Uterus (tissue), 3 donors: ENCODE measurements at regions not wholly inside any gene's neighbourhood (a gene's known extent, or its start where the extent isn't known, plus 50 kb on each side); places are given as distances from the start of the nearest gene placed in this dataset.

ENCODE experiments used
- DNase-seq, 2 donors: peaks; one replicate each; pipeline ENCODE4 v3.0.0-alpha.2; 2019 to 2020
- H3K27ac ChIP-seq, 2 donors: fragments of 200-600 bp; sonication (generic); 1 replicate in 1 of 2; 2 replicates in 1 of 2; pipeline ENCODE4 v1.5.1; 2016 to 2018
- H3K27me3 ChIP-seq, 2 donors: fragments of 200-600 bp; sonication (generic); one replicate each; pipeline ENCODE4 v1.5.1; 2018 to 2019; ENCODE audit warnings: control low read depth in 1 of 2
- H3K36me3 ChIP-seq, 2 donors: fragments of 200-600 bp; sonication (generic); one replicate each; pipeline ENCODE4 v1.5.1; 2019; ENCODE audit warnings: control low read depth in 1 of 2
- H3K4me1 ChIP-seq, 2 donors: fragments of 200-600 bp; sonication (generic); one replicate each; pipeline ENCODE4 v1.5.1; 2018 to 2019; ENCODE audit warnings: control low read depth in 1 of 2
- H3K4me3 ChIP-seq, 2 donors: fragments of 200-600 bp; sonication (generic); 1 replicate in 1 of 2; 2 replicates in 1 of 2; pipeline ENCODE4 v1.5.1; 2018 to 2019; ENCODE audit warnings: mild to moderate bottlenecking in 1 of 2
- H3K9me3 ChIP-seq, 2 donors: fragments of 200-600 bp; sonication (generic); one replicate each; pipeline ENCODE4 v1.5.1; 2019; ENCODE audit warnings: control low read depth in 1 of 2
- CTCF ChIP-seq, 4 experiments: fragments of 200-600 bp in 2 of 4; fragments of 450-650 bp in 2 of 4; sonication (generic) in 2 of 4; IDR thresholded peaks; one replicate each; pipeline ENCODE4 v1.5.1; 2016 to 2019; ENCODE audit warnings: antibody characterized with exemption in 4 of 4, mild to moderate bottlenecking in 2 of 4, moderate library complexity in 1 of 4
- POLR2A ChIP-seq, 2 donors: fragments of 450-650 bp; IDR thresholded peaks; one replicate each; pipeline ENCODE4 v1.6.1; 2016; ENCODE audit warnings: antibody characterized with exemption in 2 of 2, mild to moderate bottlenecking in 1 of 2, moderate library complexity in 1 of 2
- intact Hi-C: fragments of 100-400 bp; cut with DNase I; formaldehyde crosslinking; loops from one replicate; pipeline ENCODE4 v1.15.1; 2023; ENCODE audit warnings: low total_unique reads
- donor health status: DM: yes; HTN: yes; CAD: no.

- no peaks in the 10 kb centered on the region for H3K27me3 ChIP-seq
- TF ChIP-seq POLR2A (IDR thresholded peaks at IDR 0.05) = no peak
- H3K4me3 ChIP-seq = no peak overlapping the region
- no peak for DNase-seq
- H3K9me3 ChIP-seq = no peaks in the 10 kb centered on the region
- H3K27ac ChIP-seq = no peak overlapping the region
- no peaks in the 10 kb centered on the region for H3K4me1 ChIP-seq
- intact Hi-C loops = no loop called here
- H3K36me3 ChIP-seq = no peaks in the 10 kb centered on the region
These were observed 140.3 kb upstream of the CSF3R start for GRCh38 chr1:36622741-36623648.

GRCh38 chr1:36621531-36621930 lies 138.8 kb upstream of the CSF3R start:
- no peak for DNase-seq
- intact Hi-C loops = no loop called here

GRCh38 chr1:36620142-36620541 lies 137.4 kb upstream of the CSF3R start:
- H3K4me1 ChIP-seq = no peaks in the 10 kb centered on the region
- intact Hi-C loops = no loop called here
- DNase-seq = no peak
- H3K27ac ChIP-seq = no peak overlapping the region
- H3K4me3 ChIP-seq = no peak overlapping the region
- no peaks in the 10 kb centered on the region for H3K9me3 ChIP-seq
- H3K36me3 ChIP-seq = no peaks in the 10 kb centered on the region
- TF ChIP-seq POLR2A (IDR thresholded peaks at IDR 0.05) = no peak
- TF ChIP-seq CTCF (IDR thresholded peaks at IDR 0.05) = no peak
- H3K27me3 ChIP-seq = no peaks in the 10 kb centered on the region

More at GRCh38 chr1:36621531-36621930, 138.8 kb upstream of the CSF3R start:
- H3K9me3 ChIP-seq = no peaks in the 10 kb centered on the region
- TF ChIP-seq POLR2A (IDR thresholded peaks at IDR 0.05) = no peak
- no peak for TF ChIP-seq CTCF (IDR thresholded peaks at IDR 0.05)
- no peaks in the 10 kb centered on the region for H3K27me3 ChIP-seq
- H3K4me1 ChIP-seq = no peaks in the 10 kb centered on the region
- no peak overlapping the region for H3K4me3 ChIP-seq
- H3K36me3 ChIP-seq = no peaks in the 10 kb centered on the region
- H3K27ac ChIP-seq = no peak overlapping the region

GRCh38 chr1:36614991-36615390 lies 132.3 kb upstream of the CSF3R start:
- no peaks in the 10 kb centered on the region for H3K4me1 ChIP-seq
- intact Hi-C loops = no loop called here
- H3K36me3 ChIP-seq = no peaks in the 10 kb centered on the region
- DNase-seq = no peak
- no peaks in the 10 kb centered on the region for H3K27me3 ChIP-seq
- H3K9me3 ChIP-seq = no peaks in the 10 kb centered on the region
- no peak overlapping the region for H3K4me3 ChIP-seq
- no peak overlapping the region for H3K27ac ChIP-seq
- TF ChIP-seq POLR2A (IDR thresholded peaks at IDR 0.05) (no peak), CTCF (IDR thresholded peaks at IDR 0.05) (no peak)

- Histone ChIP-seq H3K27me3 (no peaks in the 10 kb centered on the region), H3K4me1 (no peaks in the 10 kb centered on the region), H3K9me3 (no peaks in the 10 kb centered on the region), H3K4me3 (no peak overlapping the region), H3K27ac (no peak overlapping the region), H3K36me3 (no peaks in the 10 kb centered on the region)
- no peak for DNase-seq
- TF ChIP-seq POLR2A (IDR thresholded peaks at IDR 0.05) (no peak), CTCF (IDR thresholded peaks at IDR 0.05) (no peak)
- intact Hi-C loops = no loop called here
These were observed 131.9 kb upstream of the CSF3R start for GRCh38 chr1:36614571-36614970.
